Stimulated activated CD8-positive, alpha-beta memory T cell treated with anti-CD3 and anti-CD28 coated beads, Interleukin-7, amount 100 ng/mL, for 24 hours (primary cell): ENCODE measurements at regions not wholly inside any gene's neighbourhood (a gene's known extent, or its start where the extent isn't known, plus 50 kb on each side); places are given as distances from the start of the nearest gene placed in this dataset.

ENCODE experiments used
- DNase-seq: peaks from one replicate; pipeline ENCODE4 v3.0.0-alpha.2; 2020; ENCODE audit warnings: low read depth

DNA sequence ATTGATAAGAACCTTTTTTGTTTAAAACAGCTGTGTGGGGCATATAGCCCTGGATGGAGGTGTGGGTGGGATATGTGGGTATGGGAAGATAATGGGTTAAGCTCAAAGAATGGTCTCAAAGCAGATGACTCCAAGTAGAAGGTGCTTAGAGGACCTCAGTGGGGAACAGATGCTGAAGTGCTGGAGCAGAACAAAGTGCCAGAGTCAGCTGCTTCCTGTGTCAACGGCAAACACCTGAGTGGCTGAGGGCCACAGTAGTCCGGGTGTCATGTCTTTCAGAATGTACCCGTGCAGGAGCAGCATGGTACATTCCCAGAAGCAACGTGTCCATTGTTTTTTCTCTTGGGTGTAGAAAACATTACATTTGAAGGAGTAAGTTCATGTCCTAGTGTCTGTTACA, 210.6 kb downstream of the CCNG2 start:
- DNase-seq, result no peak

DNA sequence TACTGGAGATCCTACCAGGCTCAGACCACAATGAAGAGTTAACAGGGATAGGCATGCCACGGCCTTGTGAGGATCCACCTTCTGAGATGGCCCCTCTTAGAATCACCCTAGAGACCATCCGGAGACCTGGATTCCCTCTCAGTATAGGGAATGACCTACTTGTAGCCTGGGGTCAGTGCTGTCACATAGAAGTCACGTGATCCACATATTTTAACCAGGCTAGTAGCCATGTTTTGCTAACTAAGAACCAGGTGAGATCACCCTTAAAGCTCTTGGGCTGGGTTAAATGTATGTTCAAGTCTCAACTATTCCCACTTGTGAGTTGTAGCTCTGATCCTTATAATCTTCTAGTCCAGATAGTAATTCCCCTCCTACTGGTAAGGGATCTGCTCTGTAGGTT, 215.4 kb downstream of the CCNG2 start:
- no peak for DNase-seq

DNA sequence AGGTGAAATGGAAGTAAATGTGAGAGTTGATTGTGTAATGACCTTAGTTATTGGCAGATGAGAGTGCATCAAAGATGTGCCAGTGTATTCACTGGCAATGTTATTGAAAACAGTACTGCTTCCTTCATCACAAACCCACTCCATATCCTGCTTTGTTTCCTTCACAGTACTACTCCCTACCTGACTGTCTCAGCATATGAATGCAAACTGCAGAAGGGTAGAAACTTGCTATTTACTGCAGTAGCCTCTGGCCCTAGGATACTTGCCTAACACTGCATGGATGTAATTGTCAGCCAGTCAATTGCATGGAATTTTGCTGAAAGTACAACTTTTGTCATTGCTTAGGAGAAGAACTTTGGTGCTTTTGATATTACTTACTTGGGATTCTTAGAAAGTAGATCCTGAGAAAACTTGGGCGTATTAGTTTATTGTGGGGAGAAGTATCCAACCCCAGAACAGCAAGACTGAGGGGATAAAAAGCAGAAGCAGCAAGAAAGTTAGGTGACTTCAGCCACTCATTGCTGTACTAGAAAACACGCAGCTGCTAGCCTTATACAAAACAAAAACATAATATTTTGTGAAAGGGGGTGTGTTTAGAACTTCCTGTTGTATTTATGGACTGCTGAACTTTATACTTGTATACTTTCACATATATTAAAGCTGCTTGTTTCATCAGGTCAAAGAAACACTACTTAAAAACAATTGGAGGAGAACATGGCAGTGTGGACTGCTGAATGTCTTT, 219.0 kb downstream of the CCNG2 start:
- DNase-seq, result no peak

DNA sequence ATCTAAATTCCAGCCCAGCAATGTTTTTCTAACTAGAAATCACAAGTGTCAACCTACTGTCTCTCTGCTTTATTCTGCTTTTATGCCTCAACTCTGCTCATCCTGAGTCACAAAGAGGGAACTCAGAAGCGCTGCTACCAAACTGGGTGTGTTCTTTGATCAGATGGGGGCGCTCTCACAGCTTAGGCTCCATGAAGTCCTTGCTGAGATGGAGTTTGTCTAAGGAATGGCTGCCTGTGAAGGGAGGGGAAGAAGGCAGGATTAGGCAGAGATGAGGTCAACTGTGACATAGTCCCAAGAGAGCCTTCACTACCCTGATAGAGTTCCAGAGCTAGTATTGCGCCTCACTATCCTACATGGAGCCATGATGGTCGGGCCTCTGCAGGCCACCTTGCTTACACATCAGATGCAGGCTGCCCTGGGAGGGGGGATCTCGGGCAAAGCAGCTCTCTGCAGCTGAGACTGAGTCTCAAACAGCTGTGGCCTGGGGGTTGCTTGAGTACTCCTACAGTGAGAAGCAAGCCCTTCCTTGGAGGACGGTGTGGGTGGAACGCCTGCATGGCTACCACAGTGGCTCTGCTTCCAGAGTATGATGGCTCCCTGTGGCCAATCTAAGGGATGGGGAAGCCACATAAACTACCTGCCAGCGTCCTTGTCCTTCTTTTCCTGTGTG, 219.9 kb downstream of the CCNG2 start:
- DNase-seq, result no peak

DNA sequence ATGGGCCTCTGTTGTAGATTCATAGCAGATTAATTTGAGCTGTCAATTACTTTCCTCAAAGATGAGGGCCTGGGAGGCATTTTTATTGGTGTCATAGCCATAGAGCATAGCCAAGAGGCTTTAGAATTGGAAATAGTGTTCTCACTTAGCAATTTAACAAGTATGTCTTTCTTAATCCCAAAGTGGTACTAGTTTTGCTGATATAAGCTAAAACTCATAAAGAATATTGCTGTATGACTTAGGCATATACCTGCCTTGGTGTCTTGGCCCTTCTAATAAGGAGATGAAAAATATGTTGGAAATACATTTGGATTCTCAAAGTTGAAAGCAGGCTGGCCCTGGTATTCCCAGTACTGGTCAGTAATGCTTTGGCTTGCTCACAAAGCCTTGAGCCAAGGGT, 221.5 kb upstream of the CXCL13 start:
- no peak for DNase-seq

DNA sequence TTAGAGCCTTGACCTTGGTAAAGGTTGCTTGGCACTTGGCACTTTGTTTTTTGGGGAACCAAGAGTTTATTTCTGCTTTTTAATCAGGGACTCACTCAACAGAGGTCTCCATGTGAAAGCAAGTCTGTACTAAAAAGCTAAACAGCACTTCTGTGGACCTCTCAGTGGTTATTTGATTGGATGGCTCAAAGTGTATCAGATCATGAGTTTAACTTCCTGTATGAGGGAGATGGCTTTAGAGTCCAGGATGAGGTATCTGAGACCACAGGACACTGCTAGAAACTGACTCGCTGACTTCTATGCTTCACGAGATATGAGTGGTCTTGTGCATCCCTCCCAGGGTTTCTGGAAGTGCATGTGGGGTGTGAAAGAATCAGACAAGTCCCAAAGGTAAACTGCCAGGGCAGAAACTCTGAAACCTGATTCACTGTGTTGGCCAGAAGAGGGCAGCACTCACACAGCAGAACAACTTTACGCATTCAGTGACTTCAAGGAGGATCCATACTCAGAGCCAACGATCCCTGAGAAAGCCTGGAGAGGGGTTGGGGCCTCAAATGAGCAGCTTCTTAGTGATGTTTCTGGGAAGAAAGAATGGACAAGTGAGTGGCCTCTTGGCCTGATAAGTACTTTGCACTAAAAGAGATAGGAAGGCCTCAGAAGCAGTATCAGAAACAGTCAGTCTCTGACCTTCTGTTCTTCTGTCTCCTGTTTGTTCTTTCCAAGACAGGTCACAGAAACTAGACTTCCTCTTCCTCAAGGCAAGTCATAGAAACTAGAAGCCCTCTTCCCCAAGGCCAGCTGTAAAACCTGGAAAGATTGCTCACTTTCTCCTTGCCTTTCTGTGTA, 220.3 kb upstream of the CXCL13 start:
- peak; percentile 18 for DNase-seq

DNA sequence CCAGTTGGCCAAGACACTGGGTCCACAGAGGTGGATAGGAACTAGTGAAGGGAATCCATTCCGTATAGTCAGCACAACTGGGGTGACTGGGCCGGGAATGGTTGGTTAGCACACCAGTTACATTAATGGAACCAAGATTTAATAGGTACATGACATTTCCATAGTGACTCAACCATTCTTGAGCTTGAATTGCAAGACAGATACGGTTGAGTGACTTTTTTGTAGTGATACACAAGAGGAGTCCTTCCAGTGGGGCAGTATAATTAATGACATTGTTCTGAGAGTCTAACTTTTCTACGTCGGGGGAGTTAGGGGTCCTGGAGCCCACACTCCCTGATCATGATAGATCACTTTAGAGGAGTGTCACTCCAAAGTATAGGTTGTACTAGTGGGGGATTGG, 211.6 kb upstream of the CXCL13 start:
- no peak for DNase-seq

DNA sequence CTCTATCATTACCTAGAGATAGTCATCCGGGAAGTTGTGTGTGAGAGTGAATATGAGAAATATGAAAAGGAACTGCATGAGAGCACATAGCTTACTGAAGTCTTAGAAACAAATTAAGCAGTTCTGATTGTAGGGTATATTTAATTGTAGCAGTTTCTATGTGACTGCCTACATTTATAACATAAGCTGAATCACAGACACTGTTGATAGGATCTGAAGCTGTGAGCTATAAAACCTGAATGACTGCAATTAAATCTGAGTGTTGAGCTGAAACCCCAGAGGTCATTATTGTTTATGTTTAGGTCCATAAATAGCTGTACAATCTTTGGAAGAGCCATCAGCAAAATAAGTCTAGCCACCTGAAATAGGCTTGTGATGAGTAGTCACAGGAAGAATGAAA, 210.1 kb upstream of the CXCL13 start:
- no peak for DNase-seq

DNA sequence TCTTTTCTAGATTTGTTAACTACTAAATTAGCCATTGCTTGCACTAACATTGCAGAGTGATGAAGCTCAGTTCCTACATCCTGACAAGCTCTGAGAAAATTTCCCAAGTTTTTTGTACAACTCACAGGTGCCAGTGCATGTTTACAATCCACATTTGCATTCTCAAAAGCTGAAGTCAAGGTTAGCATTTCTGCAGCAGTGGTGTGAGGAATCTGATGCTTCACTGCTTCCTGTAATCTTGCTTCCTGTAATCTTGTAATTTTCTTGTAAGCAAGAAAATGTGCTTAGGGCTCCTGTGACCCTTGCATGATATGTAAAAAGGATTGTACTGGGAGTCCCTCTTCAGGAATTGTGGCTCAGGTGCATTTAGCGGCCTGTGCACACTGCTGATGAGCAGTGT, 207.4 kb upstream of the CXCL13 start:
- DNase-seq, result no peak

DNA sequence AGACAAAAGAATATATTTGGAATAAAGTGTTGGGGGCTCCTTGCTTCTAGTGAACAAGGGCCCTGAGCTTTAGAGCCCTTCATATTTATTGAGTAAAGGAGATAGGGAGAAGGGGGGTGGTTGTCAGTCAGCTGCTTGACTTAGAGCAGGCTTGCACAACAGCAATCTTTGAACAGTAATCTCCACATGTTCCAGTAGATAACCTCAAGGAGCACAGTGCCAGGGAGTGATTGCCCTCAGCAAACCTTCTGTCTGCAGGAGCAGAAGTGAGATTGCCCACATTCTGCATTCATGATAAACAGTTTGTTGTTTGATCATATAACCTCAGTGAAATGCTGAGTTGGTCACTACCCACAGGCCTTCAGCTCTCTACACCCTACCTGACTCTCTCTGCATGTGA, 205.8 kb upstream of the CXCL13 start:
- DNase-seq, result no peak

DNA sequence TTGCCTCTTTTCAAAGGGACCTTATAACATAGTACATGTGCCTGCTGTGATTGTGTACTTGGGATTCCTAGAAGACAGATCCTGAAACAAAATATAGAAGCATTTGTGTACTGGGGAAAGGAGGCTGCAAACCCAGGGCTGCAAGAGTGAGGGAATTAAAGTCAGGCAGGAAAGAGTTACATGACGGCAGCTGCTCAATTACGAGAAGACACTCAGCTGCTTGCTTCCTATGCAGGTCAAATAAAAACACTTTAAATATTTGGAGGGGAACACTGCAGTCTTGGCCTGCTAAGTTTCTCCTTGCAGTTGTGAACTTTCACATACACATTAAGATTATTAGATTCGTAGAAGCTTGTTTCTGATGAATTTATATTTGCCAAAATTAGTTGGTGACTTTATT, 191.9 kb upstream of the CXCL13 start:
- DNase-seq, result no peak

DNA sequence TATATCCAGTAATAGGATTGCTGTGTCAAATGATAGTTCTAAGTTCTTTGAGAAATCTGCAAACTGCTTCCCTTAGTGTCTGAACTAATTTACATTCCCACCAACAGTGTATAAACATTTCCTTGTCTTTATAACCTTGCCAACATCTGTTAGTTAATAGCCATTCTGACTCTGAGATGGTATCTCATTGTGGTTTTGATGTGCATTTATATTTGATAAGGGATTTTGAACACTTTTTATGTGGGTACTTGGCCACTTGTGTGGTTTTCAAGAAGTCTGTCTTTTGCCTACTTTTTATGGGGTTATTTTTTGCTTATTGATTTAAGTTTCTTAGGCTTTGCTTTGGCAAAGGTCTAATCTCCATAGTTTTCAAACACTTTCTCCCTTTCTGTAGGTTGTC, 189.9 kb upstream of the CXCL13 start:
- DNase-seq, result no peak

DNA sequence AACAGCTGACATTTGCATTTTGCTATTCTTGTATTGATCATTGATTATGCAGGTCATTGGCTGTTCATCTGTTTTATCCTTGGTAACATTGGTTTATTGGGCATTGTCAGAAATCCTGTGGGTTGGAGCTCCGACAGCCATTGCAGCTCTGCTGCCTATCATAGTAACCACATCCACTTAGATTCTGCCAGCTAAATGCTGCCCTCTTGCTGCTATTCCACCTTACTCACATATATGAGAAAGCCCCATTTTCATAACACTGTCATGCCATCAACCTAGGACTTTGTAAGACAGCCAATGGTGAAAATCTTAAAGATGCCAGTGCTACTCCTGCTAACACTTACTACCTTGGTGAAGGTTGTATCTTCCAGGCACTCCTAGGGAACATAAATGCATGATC, 187.3 kb upstream of the CXCL13 start:
- no peak for DNase-seq

DNA sequence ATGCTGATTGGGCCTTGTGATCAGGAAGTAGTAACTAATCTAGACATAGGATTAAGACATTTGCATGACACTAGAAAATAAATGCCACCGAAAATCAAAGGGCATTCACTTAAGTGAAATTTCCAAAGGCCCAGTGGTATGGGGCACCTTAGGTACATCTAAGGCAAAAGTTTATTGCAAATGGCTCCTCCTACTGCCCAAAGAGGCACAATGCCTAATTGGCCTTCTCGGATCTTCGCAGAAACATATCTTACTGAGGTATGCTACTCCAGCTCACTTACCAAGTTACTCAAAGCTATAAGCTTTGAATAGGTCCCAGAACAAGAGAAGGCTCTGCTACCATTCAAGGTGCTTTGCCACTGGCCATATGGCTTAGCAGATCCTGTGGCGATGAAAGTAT, 174.8 kb upstream of the CXCL13 start:
- DNase-seq, result no peak

DNA sequence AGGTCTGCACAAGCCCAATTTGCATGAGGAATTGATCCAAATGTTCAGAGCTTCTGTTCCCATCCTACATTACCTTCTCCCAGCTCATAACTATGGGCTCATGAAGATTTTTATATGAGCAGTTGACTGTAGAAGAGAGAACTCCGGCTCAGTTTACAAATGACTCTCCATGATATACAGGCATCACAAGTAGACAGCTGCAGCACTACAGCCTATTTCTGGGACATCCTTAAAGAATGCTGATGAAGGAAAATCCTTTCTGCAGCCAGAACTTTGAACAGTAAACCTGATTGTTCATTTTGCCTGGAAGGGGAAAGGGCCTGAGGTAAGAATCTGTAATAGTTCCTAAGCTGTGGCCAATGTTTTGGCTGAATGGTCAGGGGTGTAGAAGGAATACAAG, 174.1 kb upstream of the CXCL13 start:
- no peak for DNase-seq

DNA sequence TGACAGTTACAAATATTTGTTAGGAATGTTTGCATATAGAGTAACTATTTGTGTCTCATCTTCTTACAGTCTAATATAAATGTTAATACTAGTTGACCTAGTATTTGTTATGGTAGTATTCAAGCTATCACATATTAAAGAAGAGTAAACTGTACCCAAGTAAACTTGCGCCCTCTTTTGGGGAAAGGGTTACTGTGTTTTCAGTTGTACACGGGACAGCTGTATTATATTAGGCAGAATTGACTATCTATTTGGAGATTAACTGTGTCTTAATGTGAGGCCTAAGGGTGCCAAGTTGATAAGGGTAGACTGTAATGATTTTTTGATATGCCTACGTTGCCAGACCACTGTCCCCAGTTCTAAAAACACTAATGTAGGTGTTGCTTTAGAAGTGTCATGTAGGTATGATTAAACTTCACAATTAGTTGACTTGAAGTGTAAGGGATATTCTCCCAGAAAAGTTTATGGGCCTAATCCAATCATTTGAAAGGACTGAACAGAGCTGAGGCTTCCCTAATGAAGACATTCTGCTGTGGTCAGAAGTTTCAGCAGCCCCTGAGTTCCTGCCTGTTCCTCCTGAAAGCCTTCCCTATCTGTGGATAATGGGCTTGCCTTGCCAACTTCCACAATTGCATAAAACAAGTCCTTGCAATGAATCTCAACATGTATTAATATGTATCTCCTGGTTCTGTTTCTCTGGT, 172.8 kb upstream of the CXCL13 start:
- DNase-seq, result no peak

DNA sequence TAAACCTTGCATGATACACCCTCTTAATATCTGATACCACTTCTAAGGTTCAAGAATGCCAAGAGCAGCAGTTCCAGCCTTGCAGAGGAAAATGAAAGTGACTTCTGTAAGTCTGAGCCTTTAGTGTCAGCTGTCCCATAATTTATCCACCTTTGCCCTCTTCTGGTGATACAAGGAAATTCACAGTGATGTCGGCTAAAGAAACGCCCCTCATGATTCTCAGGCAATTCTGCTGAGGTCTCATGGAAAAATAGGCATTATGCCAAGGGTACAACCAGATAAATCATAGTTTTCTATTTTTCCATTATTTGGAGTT, 172.2 kb upstream of the CXCL13 start:
- no peak for DNase-seq

DNA sequence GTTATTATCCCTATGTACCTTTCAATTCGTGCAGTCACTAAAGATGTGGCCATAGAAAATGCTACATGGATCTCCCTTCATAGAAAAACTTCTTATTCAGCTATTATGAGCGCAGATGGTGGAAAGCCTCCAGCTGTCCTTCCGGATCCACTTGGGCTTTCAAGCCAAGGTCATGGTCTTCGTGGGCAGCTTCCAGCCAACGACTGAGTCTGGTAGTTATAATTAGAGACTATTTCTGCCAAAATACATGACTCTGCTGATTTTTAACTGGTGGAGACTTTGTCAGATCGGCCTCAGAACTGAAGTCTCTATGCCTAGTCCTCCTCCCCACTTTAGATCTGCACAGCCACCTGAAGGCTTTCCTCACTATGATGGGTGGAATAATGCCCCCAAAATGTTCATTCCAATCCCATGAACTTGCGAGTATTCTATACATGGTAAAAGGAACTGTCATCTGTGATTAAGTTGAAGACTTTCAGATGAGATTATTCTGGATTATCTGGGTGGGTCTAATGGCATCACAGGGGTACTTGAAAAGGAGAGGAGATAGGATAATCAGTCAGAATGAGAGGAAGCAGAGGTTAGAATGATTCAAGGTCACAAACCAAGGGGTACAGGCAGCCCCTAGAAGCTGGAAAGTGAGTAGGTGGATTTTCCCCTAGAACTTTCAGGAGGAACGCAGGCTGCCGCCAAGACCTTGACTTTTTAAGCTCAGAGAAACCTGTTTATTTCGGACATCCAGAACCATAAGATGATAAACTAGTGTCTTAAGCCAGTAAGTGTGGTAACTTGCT, 171.1 kb upstream of the CXCL13 start:
- no peak for DNase-seq

DNA sequence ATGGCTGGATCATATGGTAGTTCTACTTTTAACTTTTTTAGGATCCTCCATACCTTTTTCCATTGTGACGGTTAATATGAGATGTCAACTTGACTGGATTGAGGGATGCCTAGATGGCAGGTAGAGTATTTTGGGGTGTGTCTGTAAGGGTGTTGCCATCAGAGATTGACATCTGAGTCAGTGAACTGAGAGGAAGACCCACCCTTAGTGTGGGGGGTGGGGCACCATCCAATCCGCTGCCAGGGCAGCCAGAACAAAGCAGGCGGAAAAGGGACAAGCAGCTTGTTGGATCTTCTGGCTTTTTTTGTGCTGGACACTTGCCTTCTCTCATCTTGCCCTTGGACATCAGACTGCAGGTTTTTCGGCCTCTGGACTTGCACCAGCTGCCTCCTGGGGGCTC, 168.5 kb upstream of the CXCL13 start:
- no peak for DNase-seq

DNA sequence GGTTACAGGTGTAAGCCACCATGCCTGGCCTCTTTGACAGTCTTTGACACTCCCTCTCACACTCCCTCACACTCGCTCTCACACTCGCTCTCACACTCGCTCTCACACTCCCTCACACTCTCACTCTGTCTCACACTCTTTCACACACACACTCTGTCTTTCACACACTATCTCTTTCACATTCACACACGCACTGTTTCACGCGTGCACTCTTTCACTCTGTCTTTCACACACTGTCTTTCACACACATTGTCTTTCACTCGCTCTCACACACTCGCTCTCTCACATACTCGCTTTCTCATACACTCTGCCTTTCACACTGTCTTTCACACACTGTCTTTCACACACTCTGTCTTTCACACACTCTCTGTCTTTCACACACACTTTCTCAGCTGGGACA, 167.1 kb upstream of the CXCL13 start:
- no peak for DNase-seq

DNA sequence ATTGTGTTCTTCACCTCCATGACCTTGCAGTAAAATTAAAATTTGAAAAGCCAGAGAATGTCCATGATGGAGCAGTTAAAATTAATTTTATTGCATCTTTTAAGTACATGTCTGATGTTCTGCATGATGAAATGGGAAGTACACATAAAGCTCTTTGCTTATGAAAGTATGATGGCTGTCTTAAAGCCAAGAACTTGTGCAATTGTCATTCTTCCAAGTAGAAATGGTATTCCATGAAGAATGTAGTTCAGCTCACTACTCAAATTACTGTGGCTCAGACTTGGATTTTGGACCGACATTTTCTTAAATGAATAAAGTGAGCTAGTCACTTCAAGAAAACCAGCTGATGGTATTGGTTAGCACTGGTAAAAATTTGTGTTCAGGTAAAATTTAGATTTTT, 161.7 kb upstream of the CXCL13 start:
- no peak for DNase-seq

DNA sequence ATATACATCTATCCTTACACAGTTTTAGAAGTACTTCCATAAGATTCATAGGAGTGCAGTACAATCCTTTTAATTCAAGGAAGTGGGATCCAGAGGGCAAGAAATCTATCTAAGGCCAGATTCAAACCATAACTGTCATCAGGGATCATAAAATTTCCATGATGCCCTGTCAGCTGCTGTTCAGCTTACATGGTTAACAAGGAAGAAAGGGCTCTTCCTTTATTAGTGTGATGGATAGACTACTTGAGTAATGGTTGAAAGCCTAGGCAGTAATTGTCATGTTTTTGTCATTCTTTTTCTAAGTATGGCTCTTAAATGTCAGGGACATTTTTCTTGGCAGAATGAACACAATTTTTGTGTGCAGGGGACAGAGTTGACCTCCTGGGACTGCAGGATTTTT, 159.8 kb upstream of the CXCL13 start:
- DNase-seq, result no peak
